Brain microvascular endothelial cell (primary cell): ENCODE measurements at regions not wholly inside any gene's neighbourhood (a gene's known extent, or its start where the extent isn't known, plus 50 kb on each side); places are given as distances from the start of the nearest gene placed in this dataset.

Experiments
- DNase-seq: peaks from one replicate; pipeline ENCODE4 v3.0.0-alpha.2; 2020
- H3K27ac ChIP-seq: fragments of 250-450 bp; sonication (Bioruptor Pico); 2 replicates; pipeline ENCODE4 v1.5.1; 2020; ENCODE audit warnings: mild to moderate bottlenecking, moderate library complexity
- H3K27me3 ChIP-seq: fragments of 250-450 bp; sonication (Bioruptor Pico); replicated peaks from 2 replicates; pipeline ENCODE4 v1.5.1; 2020; ENCODE audit warnings: mild to moderate bottlenecking
- H3K36me3 ChIP-seq: fragments of 250-450 bp; sonication (Bioruptor Pico); replicated peaks from 2 replicates; pipeline ENCODE4 v1.5.1; 2020; ENCODE audit warnings: mild to moderate bottlenecking
- H3K4me3 ChIP-seq: 2 replicates; pipeline ENCODE4 v1.5.1; 2011; ENCODE audit warnings: low read depth, mild to moderate bottlenecking, control low read depth, low read length, moderate library complexity
- in situ Hi-C: cut with HindIII; loops from 2 replicates; pipeline ENCODE4 v1.10.0; 2017; ENCODE audit warnings: low sequenced_read_pairs, low pct_ligation_motif_present
- TF ChIP-seq, protein P1 (sequence below): IDR thresholded peaks from 2 replicates; pipeline ENCODE4 v1.5.1; 2011; ENCODE audit warnings: low read depth, mild to moderate bottlenecking, moderate library complexity, low read length, control low read depth, inconsistent platforms; ENCODE audit errors: missing control alignments

DNA sequence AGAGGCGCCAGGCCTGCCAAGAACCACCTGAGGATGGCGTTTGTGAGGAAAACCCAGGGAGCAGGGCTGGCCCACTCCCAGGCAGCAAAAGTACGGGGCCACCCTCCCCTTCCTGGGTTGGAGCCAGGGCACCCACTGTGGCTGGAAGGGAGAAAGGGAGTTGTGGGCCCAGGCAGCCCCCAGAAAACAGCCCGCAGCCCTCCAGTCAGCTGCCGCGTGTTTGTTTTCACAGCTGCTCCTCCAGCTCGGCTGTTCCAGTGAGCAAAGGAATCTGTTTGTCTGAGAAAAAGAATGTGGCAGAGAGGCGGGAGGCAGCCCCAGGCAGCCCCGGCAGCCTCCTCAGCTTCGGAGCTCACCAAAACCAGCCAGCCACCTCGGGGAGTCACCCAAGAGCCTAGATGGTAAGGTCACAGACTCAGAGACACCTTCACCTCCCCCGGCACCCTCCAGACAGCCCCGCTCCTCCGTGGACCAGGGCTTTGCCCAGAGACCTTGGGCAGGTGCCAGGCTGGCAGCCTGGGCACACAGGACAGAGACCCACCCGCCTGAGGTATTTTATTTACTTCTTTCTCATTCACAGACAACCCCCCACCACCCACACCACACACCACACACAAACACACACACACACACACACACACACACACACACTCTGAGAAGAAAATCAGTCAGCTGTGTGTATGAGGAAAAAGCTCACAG, 338.1 kb downstream of the BCOR start:
- Histone ChIP-seq H3K36me3 (no peaks in the 10 kb centered on the region), H3K4me3 (no peak overlapping the region), H3K27me3 (no peaks in the 10 kb centered on the region), H3K27ac (peak overlapping the region; percentile 89)
- TF ChIP-seq, protein P1, sequence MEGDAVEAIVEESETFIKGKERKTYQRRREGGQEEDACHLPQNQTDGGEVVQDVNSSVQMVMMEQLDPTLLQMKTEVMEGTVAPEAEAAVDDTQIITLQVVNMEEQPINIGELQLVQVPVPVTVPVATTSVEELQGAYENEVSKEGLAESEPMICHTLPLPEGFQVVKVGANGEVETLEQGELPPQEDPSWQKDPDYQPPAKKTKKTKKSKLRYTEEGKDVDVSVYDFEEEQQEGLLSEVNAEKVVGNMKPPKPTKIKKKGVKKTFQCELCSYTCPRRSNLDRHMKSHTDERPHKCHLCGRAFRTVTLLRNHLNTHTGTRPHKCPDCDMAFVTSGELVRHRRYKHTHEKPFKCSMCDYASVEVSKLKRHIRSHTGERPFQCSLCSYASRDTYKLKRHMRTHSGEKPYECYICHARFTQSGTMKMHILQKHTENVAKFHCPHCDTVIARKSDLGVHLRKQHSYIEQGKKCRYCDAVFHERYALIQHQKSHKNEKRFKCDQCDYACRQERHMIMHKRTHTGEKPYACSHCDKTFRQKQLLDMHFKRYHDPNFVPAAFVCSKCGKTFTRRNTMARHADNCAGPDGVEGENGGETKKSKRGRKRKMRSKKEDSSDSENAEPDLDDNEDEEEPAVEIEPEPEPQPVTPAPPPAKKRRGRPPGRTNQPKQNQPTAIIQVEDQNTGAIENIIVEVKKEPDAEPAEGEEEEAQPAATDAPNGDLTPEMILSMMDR, result peak; percentile 7
- in situ Hi-C loops, result no loop called here
- DNase-seq, result peak; percentile 66

DNA sequence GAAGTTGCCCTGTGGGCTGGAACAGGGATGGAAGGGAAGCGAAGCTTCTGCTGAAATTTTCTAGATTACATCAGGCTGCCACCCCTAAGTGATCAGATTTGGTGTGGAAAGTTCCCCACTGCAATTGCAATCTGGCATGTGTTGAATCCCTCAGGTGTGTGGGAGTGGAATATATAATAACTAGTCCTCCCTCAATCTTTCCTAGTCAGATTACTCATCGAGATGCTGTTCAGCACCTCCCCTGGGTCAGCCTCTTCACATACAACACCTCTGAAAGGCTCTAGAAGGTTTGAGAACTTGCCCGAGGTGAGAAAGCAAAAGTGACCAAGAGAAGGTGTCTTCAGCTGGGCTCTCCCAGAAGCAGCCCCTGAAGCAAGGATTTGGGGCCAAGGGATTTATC, 336.8 kb downstream of the BCOR start:
- in situ Hi-C loops, result no loop called here
- Histone ChIP-seq H3K36me3 (no peaks in the 10 kb centered on the region), H3K27ac (no peak overlapping the region), H3K4me3 (no peak overlapping the region), H3K27me3 (no peaks in the 10 kb centered on the region)
- no peak for DNase-seq
- TF ChIP-seq, protein P1, result no peak

DNA sequence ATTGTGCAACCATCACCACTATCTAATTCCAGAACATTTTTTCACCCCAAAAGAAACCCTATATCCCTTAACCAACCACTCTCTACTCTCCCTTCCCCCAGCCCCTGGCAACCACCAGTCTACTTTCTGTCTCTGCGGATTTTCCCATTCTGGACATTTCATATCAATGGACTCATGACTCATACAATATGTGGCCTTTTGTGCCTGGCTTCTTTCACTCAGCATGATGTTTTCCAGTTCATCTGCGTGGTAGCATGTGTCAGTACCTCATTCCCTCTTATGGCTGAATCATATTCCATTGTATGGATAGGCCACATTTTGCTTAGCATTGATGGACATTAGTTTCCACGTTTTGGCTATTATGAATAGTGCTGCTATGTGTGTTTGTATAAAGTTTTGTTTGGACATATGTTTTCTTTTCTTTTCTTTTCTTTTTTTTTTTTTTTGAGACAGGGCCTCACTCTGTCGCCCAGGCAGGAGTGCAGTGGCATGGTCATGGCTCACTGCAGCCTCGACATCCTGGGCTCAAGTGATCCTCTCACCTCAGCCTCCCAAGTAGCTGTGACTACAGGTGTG, 335.4 kb downstream of the BCOR start:
- Histone ChIP-seq H3K27me3 (no peaks in the 10 kb centered on the region), H3K4me3 (no peak overlapping the region), H3K36me3 (no peaks in the 10 kb centered on the region), H3K27ac (peak overlapping the region; percentile 54)
- in situ Hi-C loops, result no loop called here
- peak; percentile 91 for DNase-seq
- TF ChIP-seq, protein P1, result no peak

DNA sequence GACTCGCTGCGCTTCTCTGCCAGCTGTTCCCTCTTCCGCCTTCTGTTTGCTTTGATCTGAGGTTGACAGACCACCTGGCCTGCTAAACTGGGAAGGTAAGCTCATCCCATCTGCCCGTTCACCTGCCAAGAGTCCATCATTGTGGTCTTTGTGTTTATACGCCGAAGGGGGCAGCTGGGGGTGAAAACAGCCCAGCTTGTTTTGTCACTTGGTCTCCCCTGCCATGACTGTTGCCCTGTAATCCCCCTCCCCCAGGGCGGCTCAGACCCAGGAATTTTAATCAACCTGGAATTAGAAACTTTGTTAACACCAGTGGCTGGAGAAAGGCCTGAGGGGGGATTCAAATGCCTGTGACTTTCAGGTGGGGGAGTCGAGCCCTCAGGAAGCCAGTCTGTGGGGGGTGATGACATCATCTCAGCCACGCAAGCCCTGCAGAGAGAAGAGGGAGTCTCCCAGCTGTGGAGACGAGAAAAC, 333.3 kb downstream of the BCOR start:
- TF ChIP-seq, protein P1, result no peak
- Histone ChIP-seq H3K4me3 (no peak overlapping the region), H3K36me3 (no peaks in the 10 kb centered on the region), H3K27me3 (no peaks in the 10 kb centered on the region), H3K27ac (no peak overlapping the region)
- DNase-seq, result no peak
- in situ Hi-C loops, result no loop called here

DNA sequence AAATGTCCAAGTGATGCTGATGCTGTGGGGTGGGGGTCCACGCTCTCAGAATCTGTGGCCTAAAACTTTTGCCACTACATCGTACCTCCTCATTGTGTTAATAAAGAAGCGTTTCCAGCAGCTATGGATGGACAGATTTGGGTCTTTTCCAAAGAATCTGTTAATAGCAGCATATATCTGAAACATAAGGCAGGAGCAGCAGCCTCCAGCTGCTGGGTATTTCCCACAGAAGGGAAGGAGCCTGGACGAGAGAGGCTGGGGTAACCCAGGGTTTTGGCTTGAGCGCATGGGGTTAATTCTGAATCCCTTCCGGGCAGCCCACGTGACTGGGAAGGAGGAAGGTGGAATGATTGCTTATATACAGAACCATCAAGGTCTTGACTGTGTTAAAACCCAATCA, 332.4 kb downstream of the BCOR start:
- Histone ChIP-seq H3K4me3 (no peak overlapping the region), H3K36me3 (no peaks in the 10 kb centered on the region), H3K27me3 (no peaks in the 10 kb centered on the region), H3K27ac (no peak overlapping the region)
- in situ Hi-C loops, result no loop called here
- TF ChIP-seq, protein P1, result no peak
- no peak for DNase-seq
